ENCODE measurements at regions not wholly inside any gene's neighbourhood (a gene's known extent, or its start where the extent isn't known, plus 50 kb on each side); places are given as distances from the start of the nearest gene placed in this dataset.
A peak's percentile ranks its signal among the peaks of the same experiment; 100 is the strongest.

DNA sequence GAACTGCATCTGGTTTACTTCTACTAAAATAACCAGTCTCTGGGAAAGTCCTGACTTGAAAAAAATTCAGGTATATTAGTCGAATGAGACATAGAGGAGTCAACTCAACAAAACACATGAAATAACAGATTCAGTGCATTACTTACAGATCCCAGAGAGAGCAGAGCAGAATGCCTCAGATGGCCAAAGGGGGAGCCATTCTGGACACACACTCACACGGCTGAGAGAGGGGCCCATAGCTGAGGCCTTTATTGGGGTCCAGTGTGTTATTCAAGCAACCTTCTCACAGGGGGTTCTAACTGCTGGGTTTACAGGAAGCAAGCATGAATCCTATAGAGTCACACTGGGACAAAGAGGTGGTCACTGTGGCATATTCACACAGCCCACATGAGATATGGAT, 135.1 kb upstream of the SNRPN start:
- H3K4me3 Mint-ChIP-seq (ENCODE audit: unreplicated experiment), result no peak overlapping the region
- H2AFZ ChIP-seq (ENCODE audit: low read depth, low read length), result no peak overlapping the region
- no peaks in the 10 kb centered on the region for H3K27me3 Mint-ChIP-seq (ENCODE audit: low read depth, unreplicated experiment)
- no peaks in the 10 kb centered on the region for H3K79me2 ChIP-seq (ENCODE audit: insufficient read depth, low read length)
- H3K4me2 ChIP-seq (ENCODE audit: low read length), result no peak overlapping the region
- H3K4me1 ChIP-seq (ENCODE audit: insufficient read depth, low read length), result no peaks in the 10 kb centered on the region
- H4K20me1 ChIP-seq (ENCODE audit: insufficient read depth, low read length), result no peaks in the 10 kb centered on the region
- TF ChIP-seq, protein P1, sequence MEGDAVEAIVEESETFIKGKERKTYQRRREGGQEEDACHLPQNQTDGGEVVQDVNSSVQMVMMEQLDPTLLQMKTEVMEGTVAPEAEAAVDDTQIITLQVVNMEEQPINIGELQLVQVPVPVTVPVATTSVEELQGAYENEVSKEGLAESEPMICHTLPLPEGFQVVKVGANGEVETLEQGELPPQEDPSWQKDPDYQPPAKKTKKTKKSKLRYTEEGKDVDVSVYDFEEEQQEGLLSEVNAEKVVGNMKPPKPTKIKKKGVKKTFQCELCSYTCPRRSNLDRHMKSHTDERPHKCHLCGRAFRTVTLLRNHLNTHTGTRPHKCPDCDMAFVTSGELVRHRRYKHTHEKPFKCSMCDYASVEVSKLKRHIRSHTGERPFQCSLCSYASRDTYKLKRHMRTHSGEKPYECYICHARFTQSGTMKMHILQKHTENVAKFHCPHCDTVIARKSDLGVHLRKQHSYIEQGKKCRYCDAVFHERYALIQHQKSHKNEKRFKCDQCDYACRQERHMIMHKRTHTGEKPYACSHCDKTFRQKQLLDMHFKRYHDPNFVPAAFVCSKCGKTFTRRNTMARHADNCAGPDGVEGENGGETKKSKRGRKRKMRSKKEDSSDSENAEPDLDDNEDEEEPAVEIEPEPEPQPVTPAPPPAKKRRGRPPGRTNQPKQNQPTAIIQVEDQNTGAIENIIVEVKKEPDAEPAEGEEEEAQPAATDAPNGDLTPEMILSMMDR (IDR thresholded peaks at IDR 0.05; ENCODE audit: insufficient read depth, low read depth, low read length), result no peak
- no peak for TF ChIP-seq EZH2 (IDR thresholded peaks at IDR 0.05; ENCODE audit: insufficient read depth, low read length)
- FAIRE-seq, result no peak
- H3K27ac Mint-ChIP-seq (ENCODE audit: unreplicated experiment), result no peak overlapping the region
- H3K9me3 Mint-ChIP-seq (ENCODE audit: unreplicated experiment), result no peaks in the 10 kb centered on the region
- no peaks in the 10 kb centered on the region for H3K9me3 ChIP-seq (ENCODE audit: insufficient read depth, low read depth, low read length)
- DNase-seq (ENCODE audit: low read depth), result no peak
- no peaks in the 10 kb centered on the region for H3K36me3 Mint-ChIP-seq (ENCODE audit: low read depth, unreplicated experiment)
- H3K27ac ChIP-seq (ENCODE audit: low read depth, low read length), result no peak overlapping the region
- no peaks in the 10 kb centered on the region for H3K27me3 ChIP-seq (ENCODE audit: insufficient read depth, low read length)
- no peaks in the 10 kb centered on the region for H3K36me3 ChIP-seq (ENCODE audit: insufficient read depth, low read length)
- H3K4me1 Mint-ChIP-seq (ENCODE audit: low read depth, unreplicated experiment), result no peaks in the 10 kb centered on the region
- no peak overlapping the region for H3K9ac ChIP-seq (ENCODE audit: low read length)
- H3K4me3 ChIP-seq (ENCODE audit: insufficient read depth, low read depth, low read length), result no peak overlapping the region

DNA sequence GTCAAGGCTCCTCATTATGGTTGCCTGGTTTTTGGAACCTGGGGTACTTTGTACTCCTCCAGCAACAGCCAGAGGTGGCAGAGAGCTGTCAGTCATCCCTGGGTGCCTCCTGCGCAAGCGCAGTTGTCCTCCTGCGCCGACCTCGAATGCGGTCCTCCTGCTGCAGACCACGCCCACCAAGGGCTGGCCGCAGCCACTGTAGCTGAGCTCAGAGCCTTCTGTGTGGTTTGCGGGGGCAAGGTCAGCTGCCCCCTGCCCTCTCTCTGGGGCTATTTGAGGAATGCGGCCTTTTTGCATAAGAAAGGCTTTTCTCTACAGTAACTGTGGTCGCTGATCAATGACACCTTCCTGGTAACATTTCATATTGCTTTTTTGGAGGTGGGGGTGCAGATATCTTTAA, 131.3 kb upstream of the SNRPN start:
- Histone ChIP-seq H3K9me3 (ENCODE audit: insufficient read depth, low read depth, low read length) (no peaks in the 10 kb centered on the region), H3K4me1 (ENCODE audit: insufficient read depth, low read length) (no peaks in the 10 kb centered on the region), H3K4me3 (ENCODE audit: insufficient read depth, low read depth, low read length) (peak overlapping the region; percentile 20), H2AFZ (ENCODE audit: low read depth, low read length) (no peak overlapping the region), H4K20me1 (ENCODE audit: insufficient read depth, low read length) (no peaks in the 10 kb centered on the region), H3K27ac (ENCODE audit: low read depth, low read length) (no peak overlapping the region), H3K4me2 (ENCODE audit: low read length) (peak overlapping the region; percentile 54), H3K79me2 (ENCODE audit: insufficient read depth, low read length) (no peaks in the 10 kb centered on the region), H3K9ac (ENCODE audit: low read length) (no peak overlapping the region), H3K36me3 (ENCODE audit: insufficient read depth, low read length) (no peaks in the 10 kb centered on the region), H3K27me3 (ENCODE audit: insufficient read depth, low read length) (no peaks in the 10 kb centered on the region)
- no peaks in the 10 kb centered on the region for H3K9me3 Mint-ChIP-seq (ENCODE audit: unreplicated experiment)
- DNase-seq (ENCODE audit: low read depth) (no peak), FAIRE-seq (no peak)
- H3K27ac Mint-ChIP-seq (ENCODE audit: unreplicated experiment), result no peak overlapping the region
- H3K36me3 Mint-ChIP-seq (ENCODE audit: low read depth, unreplicated experiment), result no peaks in the 10 kb centered on the region
- no peaks in the 10 kb centered on the region for H3K27me3 Mint-ChIP-seq (ENCODE audit: low read depth, unreplicated experiment)
- TF ChIP-seq, protein P1 (IDR thresholded peaks at IDR 0.05; ENCODE audit: insufficient read depth, low read depth, low read length), result no peak
- no peak for TF ChIP-seq EZH2 (IDR thresholded peaks at IDR 0.05; ENCODE audit: insufficient read depth, low read length)
- peak overlapping the region; percentile 77 for H3K4me3 Mint-ChIP-seq (ENCODE audit: unreplicated experiment)
- no peaks in the 10 kb centered on the region for H3K4me1 Mint-ChIP-seq (ENCODE audit: low read depth, unreplicated experiment)

DNA sequence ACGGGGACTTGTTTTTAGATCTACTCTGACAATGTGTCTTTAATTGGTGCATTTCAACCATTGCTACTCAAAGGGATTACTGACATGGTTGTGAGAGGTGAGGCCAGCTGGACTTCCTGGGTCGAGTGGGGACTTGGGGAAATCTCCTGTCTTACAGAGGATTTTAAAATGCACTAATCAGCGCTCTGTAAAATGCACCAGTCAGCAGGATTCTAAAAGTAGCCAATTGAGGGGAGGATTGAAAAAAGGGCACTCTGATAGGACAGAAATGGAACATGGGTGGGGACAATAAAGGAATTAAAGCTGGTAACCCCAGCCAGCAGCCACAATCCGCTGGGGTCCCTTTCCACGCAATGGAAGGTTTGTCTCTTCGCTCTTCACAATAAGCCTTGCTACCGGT, 122.5 kb upstream of the SNRPN start:
- H3K36me3 ChIP-seq (ENCODE audit: insufficient read depth, low read length), result no peaks in the 10 kb centered on the region
- H3K27me3 ChIP-seq (ENCODE audit: insufficient read depth, low read length), result no peaks in the 10 kb centered on the region
- DNase-seq (ENCODE audit: low read depth), result no peak
- TF ChIP-seq, protein P1 (IDR thresholded peaks at IDR 0.05; ENCODE audit: insufficient read depth, low read depth, low read length), result no peak
- no peak for TF ChIP-seq EZH2 (IDR thresholded peaks at IDR 0.05; ENCODE audit: insufficient read depth, low read length)
- no peaks in the 10 kb centered on the region for H3K9me3 ChIP-seq (ENCODE audit: insufficient read depth, low read depth, low read length)
- no peak overlapping the region for H3K4me2 ChIP-seq (ENCODE audit: low read length)
- no peak for FAIRE-seq
- no peak overlapping the region for H3K27ac ChIP-seq (ENCODE audit: low read depth, low read length)
- H4K20me1 ChIP-seq (ENCODE audit: insufficient read depth, low read length), result no peaks in the 10 kb centered on the region
- no peaks in the 10 kb centered on the region for H3K36me3 Mint-ChIP-seq (ENCODE audit: low read depth, unreplicated experiment)
- no peak overlapping the region for H3K4me3 Mint-ChIP-seq (ENCODE audit: unreplicated experiment)
- no peaks in the 10 kb centered on the region for H3K4me1 ChIP-seq (ENCODE audit: insufficient read depth, low read length)
- H3K9me3 Mint-ChIP-seq (ENCODE audit: unreplicated experiment), result peaks cover 6% of the 10 kb centered on the region
- H3K27ac Mint-ChIP-seq (ENCODE audit: unreplicated experiment), result no peak overlapping the region
- H3K79me2 ChIP-seq (ENCODE audit: insufficient read depth, low read length), result no peaks in the 10 kb centered on the region
- H3K4me3 ChIP-seq (ENCODE audit: insufficient read depth, low read depth, low read length), result no peak overlapping the region
- H3K9ac ChIP-seq (ENCODE audit: low read length), result no peak overlapping the region
- H2AFZ ChIP-seq (ENCODE audit: low read depth, low read length), result no peak overlapping the region
- H3K4me1 Mint-ChIP-seq (ENCODE audit: low read depth, unreplicated experiment), result no peaks in the 10 kb centered on the region
- H3K27me3 Mint-ChIP-seq (ENCODE audit: low read depth, unreplicated experiment), result peaks cover 2% of the 10 kb centered on the region
